AG08396 (cell line): ENCODE measurements at regions not wholly inside any gene's neighbourhood (a gene's known extent, or its start where the extent isn't known, plus 50 kb on each side); places are given as distances from the start of the nearest gene placed in this dataset.
A peak's percentile ranks its signal among the peaks of the same experiment; 100 is the strongest.

Experiments used
- DNase-seq: peaks from one replicate; pipeline ENCODE4 v3.0.0; 2012; ENCODE audit warnings: low spot score, mixed read lengths

- DNase-seq: no peak
Measured at GRCh38 chr14:96727980-96728717, 69.0 kb upstream of the VRK1 start.

DNA sequence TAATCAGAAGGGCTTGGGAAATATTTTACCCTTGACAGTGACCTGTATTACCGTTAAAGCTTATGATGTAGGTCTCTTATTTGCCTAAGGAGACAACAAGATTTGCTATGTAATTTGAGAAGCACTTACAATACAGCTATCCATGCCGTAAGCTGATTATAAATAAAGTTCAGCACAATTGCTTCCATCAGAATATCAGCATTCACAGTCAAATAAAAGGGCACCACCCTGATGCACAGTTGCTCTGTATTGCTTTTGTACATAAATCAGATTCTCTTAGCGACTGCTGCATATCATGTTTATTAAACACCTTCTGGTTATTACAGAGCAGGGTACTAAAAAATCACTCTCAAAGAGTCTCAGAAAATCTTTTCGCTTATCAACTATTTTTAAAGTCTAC, 67.3 kb upstream of the VRK1 start:
- no peak for DNase-seq

GRCh38 chr14:96730386-96730785, 66.8 kb upstream of the VRK1 start:
- DNase-seq: no peak

DNA sequence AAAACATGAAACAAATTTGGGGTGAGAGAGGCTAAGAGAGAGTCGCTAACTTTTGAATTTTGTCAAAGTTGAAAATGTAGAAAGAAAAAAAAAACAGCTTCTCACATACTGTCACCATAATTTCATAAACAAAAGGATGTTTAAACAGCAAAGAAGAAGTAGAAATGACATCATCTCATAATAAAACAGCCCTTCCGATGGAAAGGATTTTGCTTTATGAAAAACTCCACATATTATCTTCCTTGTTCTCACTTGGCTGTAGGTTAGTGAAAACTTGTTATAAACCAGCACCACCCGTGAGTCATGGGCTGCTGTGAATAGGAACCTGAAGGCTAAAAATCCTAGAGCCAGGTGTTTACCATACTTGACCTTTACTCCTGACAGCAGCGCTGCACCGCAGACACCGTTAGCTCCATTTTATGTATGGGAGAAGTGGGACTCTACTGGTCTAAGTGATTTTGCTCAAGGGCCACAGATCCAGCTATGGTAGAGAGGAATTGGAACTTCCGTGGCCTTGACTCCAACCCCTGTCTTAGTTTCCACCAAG, 63.0 kb upstream of the VRK1 start:
- no peak for DNase-seq

DNA sequence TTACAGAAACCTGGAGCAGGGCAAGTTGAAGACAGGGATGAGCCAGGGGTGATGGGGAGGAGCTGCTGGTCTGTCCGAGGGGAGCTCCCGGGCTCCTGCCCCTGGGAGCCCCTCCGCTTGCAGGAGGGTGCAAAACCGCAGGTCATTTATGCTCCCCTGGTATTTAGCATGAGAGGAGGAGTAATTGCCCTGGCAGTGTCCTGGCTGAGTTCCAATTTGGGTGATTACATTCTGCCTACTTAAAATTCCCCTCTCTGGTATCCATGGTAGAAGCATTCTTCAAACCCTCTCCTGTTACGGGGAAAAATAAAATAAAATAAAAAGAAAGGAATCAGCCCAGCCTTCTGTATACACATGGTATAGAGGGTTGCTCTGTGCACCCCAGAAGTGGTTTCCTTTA, 61.7 kb upstream of the VRK1 start:
- DNase-seq: no peak

DNA sequence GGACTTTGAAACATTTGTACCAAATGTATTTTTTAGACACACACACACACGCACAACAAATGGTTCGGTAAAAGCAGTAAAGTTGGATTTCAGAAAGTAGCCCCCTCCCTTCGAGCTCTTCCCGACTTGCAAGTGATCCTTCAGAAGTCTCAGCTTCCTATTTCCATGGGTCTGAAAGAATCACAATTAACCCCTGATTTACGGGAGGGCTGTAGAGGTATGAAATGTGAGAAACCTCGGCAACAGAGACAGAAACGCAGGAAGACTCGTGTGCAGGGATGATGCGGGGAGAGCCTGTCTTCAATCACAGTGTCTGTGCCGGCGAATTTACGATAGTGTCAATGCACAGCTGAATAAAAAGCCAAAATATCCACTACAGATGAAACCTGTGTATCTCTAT, 60.7 kb upstream of the VRK1 start:
- DNase-seq: no peak

DNA sequence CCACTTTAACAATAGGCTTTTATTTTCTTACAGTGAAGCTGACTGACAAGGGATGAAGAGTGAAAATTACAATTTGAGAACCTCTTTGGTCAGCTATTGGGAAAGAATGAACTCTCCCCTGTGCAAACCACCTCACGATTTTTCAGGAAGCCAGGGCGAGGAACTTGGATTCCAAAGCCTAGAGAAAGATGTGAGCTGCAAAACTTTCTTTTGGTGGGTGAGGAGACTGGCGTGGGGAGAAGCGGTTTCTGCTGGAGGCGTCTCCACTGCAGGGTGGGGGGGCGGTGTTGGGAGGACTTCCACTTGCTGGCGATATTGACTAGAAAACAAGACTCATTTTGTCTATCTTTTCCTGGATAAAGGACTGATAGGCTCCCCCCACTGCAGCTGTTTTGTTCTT, 59.3 kb upstream of the VRK1 start:
- no peak for DNase-seq

DNA sequence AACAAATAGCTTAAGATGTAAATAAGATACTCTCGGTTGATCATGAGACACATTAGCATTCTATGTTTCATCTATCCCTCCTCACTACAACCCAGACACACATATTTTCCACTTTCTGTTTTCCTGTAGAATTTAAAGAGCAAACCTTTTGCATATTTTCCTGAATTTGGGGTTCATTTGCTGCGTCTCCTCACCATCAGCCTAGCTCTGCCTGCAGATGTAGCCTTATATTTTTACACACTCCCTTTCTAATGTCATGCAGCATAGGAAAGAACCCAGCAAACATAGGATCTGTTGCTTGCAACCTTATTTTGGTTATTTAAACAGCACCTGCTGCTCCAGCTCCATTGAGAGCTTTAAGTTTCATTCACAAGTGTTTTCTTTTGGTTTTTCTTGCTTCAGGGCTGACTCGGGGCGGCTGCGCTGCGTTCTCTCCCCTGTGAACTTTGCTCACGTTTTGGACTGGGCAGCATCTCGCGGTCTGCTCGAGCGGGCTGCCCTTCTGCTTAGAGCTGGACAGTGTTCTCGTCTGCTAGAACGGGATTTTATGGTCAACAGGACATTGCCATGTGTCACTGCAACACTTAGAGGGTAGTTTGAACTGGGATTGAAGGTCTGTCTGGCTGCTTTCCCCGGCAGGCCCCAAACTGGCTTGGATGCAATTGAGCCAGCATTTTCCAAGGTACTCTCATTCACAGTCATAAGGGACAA, 57.8 kb upstream of the VRK1 start:
- no peak for DNase-seq

GRCh38 chr14:96741151-96741977, 55.8 kb upstream of the VRK1 start:
- DNase-seq: peak; percentile 90

- no peak for DNase-seq
Measured at GRCh38 chr14:96744262-96744661, 52.9 kb upstream of the VRK1 start.

DNA sequence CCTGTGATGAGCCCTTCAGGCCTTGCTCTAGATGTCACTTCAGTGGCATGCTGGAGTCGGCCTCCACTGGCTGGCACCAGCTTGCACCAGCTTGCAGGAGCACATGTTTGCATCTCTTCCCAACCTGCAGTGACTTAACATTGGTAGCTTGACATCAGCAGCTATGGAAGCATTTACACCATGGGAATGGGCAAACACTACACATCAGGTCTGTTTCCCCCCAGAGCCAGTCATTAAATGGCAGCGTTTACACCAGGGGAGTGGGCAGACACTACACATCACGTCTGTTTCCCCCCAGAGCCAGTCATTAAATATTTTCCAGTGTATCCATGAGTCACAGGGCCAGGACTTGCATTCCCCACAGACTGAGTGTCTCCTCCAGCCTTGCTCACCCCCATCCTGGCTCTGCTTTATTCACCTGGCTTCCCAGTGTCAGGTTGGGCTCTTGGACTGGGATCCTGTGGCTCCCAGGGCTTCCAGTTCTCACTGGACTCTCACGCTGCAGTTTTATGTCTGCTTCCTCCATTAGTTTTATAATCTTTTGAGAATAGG, 51.6 kb upstream of the VRK1 start:
- DNase-seq: no peak

GRCh38 chr14:96746101-96746500, 51.1 kb upstream of the VRK1 start:
- no peak for DNase-seq

- DNase-seq: no peak
Measured at GRCh38 chr14:96747006-96747405, 50.2 kb upstream of the VRK1 start.
